Liver (tissue), 8 donors: ENCODE measurements at regions not wholly inside any gene's neighbourhood (a gene's known extent, or its start where the extent isn't known, plus 50 kb on each side); places are given as distances from the start of the nearest gene placed in this dataset.
"Not testable (repeated sequence)": the region's sequence is repeated elsewhere in the genome, so short reads cannot be mapped to it uniquely, and the experiment has no call there.

ENCODE experiments used
- DNase-seq: peaks from one replicate; pipeline ENCODE4 v3.0.0-alpha.2; 2017; ENCODE audit warnings: low spot score
- H3K27ac ChIP-seq, 2 donors: one replicate each; pipeline ENCODE4 v1.7.0; 2013; ENCODE audit warnings: inconsistent platforms in 2 of 2, low read length in 2 of 2, control low read depth in 1 of 2, low read depth in 1 of 2, mild to moderate bottlenecking in 1 of 2
- H3K27me3 ChIP-seq, 4 donors: one replicate each; pipeline versions ENCODE4 v1.6.1 to v1.7.0; 2013; ENCODE audit warnings: low read length in 3 of 4, inconsistent platforms in 1 of 4, mild to moderate bottlenecking in 1 of 4, moderate library complexity in 1 of 4; ENCODE audit not compliant: control insufficient read depth in 4 of 4, insufficient read depth in 4 of 4
- H3K36me3 ChIP-seq, 4 donors: one replicate each; pipeline versions ENCODE4 v1.6.1 to v1.7.0; 2013; ENCODE audit warnings: low read length in 3 of 4, mild to moderate bottlenecking in 3 of 4, low read depth in 1 of 4, moderate library complexity in 1 of 4; ENCODE audit not compliant: control insufficient read depth in 4 of 4, insufficient read depth in 3 of 4
- H3K4me1 ChIP-seq, 4 donors: one replicate each; pipeline versions ENCODE4 v1.6.1 to v1.7.0; 2013; ENCODE audit warnings: low read length in 3 of 4, mild to moderate bottlenecking in 3 of 4, moderate library complexity in 1 of 4; ENCODE audit not compliant: control insufficient read depth in 4 of 4, insufficient read depth in 4 of 4
- H3K4me3 ChIP-seq, 3 donors: one replicate each; pipeline versions ENCODE4 v1.6.1 to v1.7.0; 2013; ENCODE audit warnings: low read length in 3 of 3, control low read depth in 1 of 3, low read depth in 1 of 3, mild to moderate bottlenecking in 1 of 3
- H3K9ac ChIP-seq, 2 donors: one replicate each; pipeline ENCODE4 v1.7.0; 2013; ENCODE audit warnings: low read length in 2 of 2, mild to moderate bottlenecking in 2 of 2, moderate library complexity in 2 of 2, control low read depth in 1 of 2, low read depth in 1 of 2
- H3K9me3 ChIP-seq, 4 donors: one replicate each; pipeline versions ENCODE4 v1.6.1 to v1.7.0; 2013; ENCODE audit warnings: low read length in 3 of 4; ENCODE audit not compliant: control insufficient read depth in 4 of 4
- CTCF ChIP-seq: fragments of 150-350 bp; IDR thresholded peaks from 2 replicates; pipeline ENCODE4 v1.5.1; 2017; ENCODE audit warnings: improper control_type of control experiment, low read depth, low read length; ENCODE audit not compliant: missing input control
- FOXA2 ChIP-seq: IDR thresholded peaks from 2 replicates; pipeline ENCODE4 v1.6.1; 2016; ENCODE audit warnings: antibody characterized with exemption
- GABPA ChIP-seq, 2 donors: IDR thresholded peaks in 1 of 2; conservative IDR thresholded peaks in 1 of 2; 2 replicates each; pipeline ENCODE4 v1.6.1; 2016; ENCODE audit warnings: antibody characterized with exemption in 2 of 2, mild to moderate bottlenecking in 1 of 2, moderate library complexity in 1 of 2
- HNF4A ChIP-seq, 2 donors: conservative IDR thresholded peaks; 2 replicates each; pipeline ENCODE4 v1.6.1; 2016; ENCODE audit warnings: antibody characterized with exemption in 2 of 2, mild to moderate bottlenecking in 2 of 2
- HNF4G ChIP-seq: IDR thresholded peaks from 2 replicates; pipeline ENCODE4 v1.6.1; 2016; ENCODE audit warnings: antibody characterized with exemption
- JUND ChIP-seq, 2 donors: IDR thresholded peaks; 2 replicates each; pipeline ENCODE4 v1.6.1; 2016; ENCODE audit warnings: antibody characterized with exemption in 2 of 2
- NR2F2 ChIP-seq: IDR thresholded peaks from 2 replicates; pipeline ENCODE4 v1.6.1; 2016; ENCODE audit warnings: antibody characterized with exemption
- RAD21 ChIP-seq, 2 donors: IDR thresholded peaks; 2 replicates each; pipeline ENCODE4 v1.6.1; 2016; ENCODE audit warnings: antibody characterized with exemption in 2 of 2, mild to moderate bottlenecking in 2 of 2
- RXRA ChIP-seq, 2 donors: IDR thresholded peaks; 2 replicates each; pipeline ENCODE4 v1.6.1; 2017 to 2018; ENCODE audit warnings: antibody characterized with exemption in 2 of 2, mild to moderate bottlenecking in 1 of 2
- SP1 ChIP-seq: IDR thresholded peaks from 2 replicates; pipeline ENCODE4 v1.6.1; 2018; ENCODE audit warnings: antibody characterized with exemption, mild to moderate bottlenecking
- TAF1 ChIP-seq: conservative IDR thresholded peaks from 2 replicates; pipeline ENCODE4 v1.6.1; 2016; ENCODE audit warnings: antibody characterized with exemption, mild to moderate bottlenecking
- YY1 ChIP-seq: IDR thresholded peaks from 2 replicates; pipeline ENCODE4 v1.6.1; 2016; ENCODE audit warnings: antibody characterized with exemption, mild to moderate bottlenecking
- ZBTB33 ChIP-seq: IDR thresholded peaks from 2 replicates; pipeline ENCODE4 v1.6.1; 2016; ENCODE audit warnings: antibody characterized with exemption
- WGBS: extraction: QIAGEN DNeasy Blood & Tissue Kit; methylation state at CpG from one replicate; pipeline ENCODE4 v1.1.7; 2013; 5-methylcytosine and 5-hydroxymethylcytosine counted together
- TF ChIP-seq, protein P1 (sequence below): IDR thresholded peaks from 2 replicates; pipeline ENCODE4 v1.6.1; 2016; ENCODE audit warnings: antibody characterized with exemption, mild to moderate bottlenecking
- donor health status: healthy.
- donor health status: healthy.
- donor health status: healthy.
- donor health status: healthy.
- donor health status: healthy.

- 92% methylated on average over 19 of the region's 19 CpGs for WGBS
- H3K9ac ChIP-seq, result not testable (repeated sequence)
Observed at GRCh38 chr5:39907267-39907951, 482.6 kb upstream of the DAB2 start.

DNA sequence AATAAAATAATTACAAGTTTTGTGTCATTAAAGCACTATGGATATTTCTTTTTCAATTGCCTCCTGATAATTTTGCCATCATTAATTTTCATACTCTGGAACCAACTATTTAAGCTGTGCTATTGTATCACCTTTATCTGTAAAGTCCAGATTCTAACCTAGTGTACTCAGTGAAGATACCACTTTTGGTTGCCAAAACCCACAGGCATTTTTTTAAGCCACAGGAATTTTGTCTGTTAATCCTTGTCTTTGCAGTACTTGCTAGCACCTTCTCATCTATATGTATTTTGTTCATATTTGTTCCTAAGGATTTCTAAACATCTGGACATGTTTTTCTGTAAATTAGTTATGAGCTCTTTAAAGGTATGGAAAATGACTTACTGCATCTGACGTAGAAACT lies 481.4 kb upstream of the DAB2 start:
- WGBS, result 87% methylated on average over 1 of the region's 1 CpG

More at GRCh38 chr5:39907267-39907951, 482.6 kb upstream of the DAB2 start:
- not testable (repeated sequence) for DNase-seq, H3K27ac ChIP-seq, H3K4me3 ChIP-seq, H3K36me3 ChIP-seq, H3K9me3 ChIP-seq, H3K4me1 ChIP-seq, H3K27me3 ChIP-seq

More for the DNA sequence above, 481.4 kb upstream of the DAB2 start:
- Histone ChIP-seq H3K27ac (no peak overlapping the region), H3K9me3 (peaks cover 0 to 4% (median 0%) of the 10 kb centered on the region in 4 donors), H3K36me3 (no peaks in the 10 kb centered on the region), H3K27me3 (no peaks in the 10 kb centered on the region), H3K4me1 (no peaks in the 10 kb centered on the region), H3K4me3 (no peak overlapping the region), H3K9ac (no peak overlapping the region)
- TF ChIP-seq RAD21 (IDR thresholded peaks at IDR 0.05) (no peak), ZBTB33 (no peak), HNF4G (no peak), JUND (IDR thresholded peaks at IDR 0.05) (no peak), SP1 (no peak), GABPA (IDR thresholded peaks at IDR 0.05 in 1 of 2, conservative IDR thresholded peaks at IDR 0.05 in 1 of 2) (no peak), RXRA (IDR thresholded peaks at IDR 0.05) (no peak), HNF4A (conservative IDR thresholded peaks at IDR 0.05) (no peak), CTCF (no peak), YY1 (no peak), NR2F2 (no peak), FOXA2 (no peak), TAF1 (no peak)
- TF ChIP-seq, protein P1, sequence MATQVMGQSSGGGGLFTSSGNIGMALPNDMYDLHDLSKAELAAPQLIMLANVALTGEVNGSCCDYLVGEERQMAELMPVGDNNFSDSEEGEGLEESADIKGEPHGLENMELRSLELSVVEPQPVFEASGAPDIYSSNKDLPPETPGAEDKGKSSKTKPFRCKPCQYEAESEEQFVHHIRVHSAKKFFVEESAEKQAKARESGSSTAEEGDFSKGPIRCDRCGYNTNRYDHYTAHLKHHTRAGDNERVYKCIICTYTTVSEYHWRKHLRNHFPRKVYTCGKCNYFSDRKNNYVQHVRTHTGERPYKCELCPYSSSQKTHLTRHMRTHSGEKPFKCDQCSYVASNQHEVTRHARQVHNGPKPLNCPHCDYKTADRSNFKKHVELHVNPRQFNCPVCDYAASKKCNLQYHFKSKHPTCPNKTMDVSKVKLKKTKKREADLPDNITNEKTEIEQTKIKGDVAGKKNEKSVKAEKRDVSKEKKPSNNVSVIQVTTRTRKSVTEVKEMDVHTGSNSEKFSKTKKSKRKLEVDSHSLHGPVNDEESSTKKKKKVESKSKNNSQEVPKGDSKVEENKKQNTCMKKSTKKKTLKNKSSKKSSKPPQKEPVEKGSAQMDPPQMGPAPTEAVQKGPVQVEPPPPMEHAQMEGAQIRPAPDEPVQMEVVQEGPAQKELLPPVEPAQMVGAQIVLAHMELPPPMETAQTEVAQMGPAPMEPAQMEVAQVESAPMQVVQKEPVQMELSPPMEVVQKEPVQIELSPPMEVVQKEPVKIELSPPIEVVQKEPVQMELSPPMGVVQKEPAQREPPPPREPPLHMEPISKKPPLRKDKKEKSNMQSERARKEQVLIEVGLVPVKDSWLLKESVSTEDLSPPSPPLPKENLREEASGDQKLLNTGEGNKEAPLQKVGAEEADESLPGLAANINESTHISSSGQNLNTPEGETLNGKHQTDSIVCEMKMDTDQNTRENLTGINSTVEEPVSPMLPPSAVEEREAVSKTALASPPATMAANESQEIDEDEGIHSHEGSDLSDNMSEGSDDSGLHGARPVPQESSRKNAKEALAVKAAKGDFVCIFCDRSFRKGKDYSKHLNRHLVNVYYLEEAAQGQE, result no peak
- DNase-seq, result no peak
